K562 (cell line): ENCODE measurements at regions not wholly inside any gene's neighbourhood (a gene's known extent, or its start where the extent isn't known, plus 50 kb on each side); places are given as distances from the start of the nearest gene placed in this dataset.

Source experiments
- ATAC-seq: fragments of 200-7000 bp; cut with Tn5 transposase; 3 replicates; pipeline ENCODE4 v1.9.1; 2020; ENCODE audit warnings: moderate library complexity
- BruUV-seq: library from RNA; stranded (reverse); fragments of 400-500 nt; replicated peaks from 2 replicates; lab custom pipeline; 2021; lab: Mats Ljungman, UMichigan
- CTCF ChIA-PET: fragments of 300-600 bp; formaldehyde crosslinking; extraction: SDS; loops from one replicate; lab custom pipeline; 2021; ENCODE audit warnings: low intra/inter-chr PET ratio; lab: Yijun Ruan, JAX
- POLR2A ChIA-PET: fragments of 300-600, 350-650 bp; sonication (Branson Sonifier 250); formaldehyde crosslinking; extraction: SDS; loops from one replicate; lab custom pipeline; 2021; ENCODE audit warnings: antibody characterized with exemption, inconsistent platforms; lab: Yijun Ruan, JAX
- DNase-seq, 4 experiments: peaks; one replicate each; pipeline versions ENCODE4 v3.0.0 to v3.0.0-alpha.2; 2011 to 2018; ENCODE audit warnings: low spot score in 3 of 4, mixed read lengths in 3 of 4; ENCODE audit errors: extremely low read depth in 1 of 4
- FAIRE-seq: peaks from 2 replicates; lab custom pipeline; 2011; peaks lifted over from hg19 to GRCh38; lab: Jason Lieb, UNC
- H2AFZ ChIP-seq: 2 replicates; pipeline ENCODE4 v1.6.0; 2011; ENCODE audit warnings: low read depth, low read length, control low read depth, inconsistent platforms
- H3K27ac ChIP-seq: fragments of 200-600 bp; 3 replicates; pipeline ENCODE4 v1.8.0; 2011; ENCODE audit warnings: low read depth, mild to moderate bottlenecking, control low read depth, inconsistent platforms, low read length, moderate library complexity, mixed read lengths; ENCODE audit errors: extremely low read depth
- H3K27me3 ChIP-seq, 2 experiments: fragments of 300-600 bp in 1 of 2; 2 replicates in 1 of 2; 3 replicates in 1 of 2; pipeline versions ENCODE4 v1.6.0 to v1.8.0; 2011; ENCODE audit warnings: inconsistent platforms in 2 of 2, low read length in 2 of 2, mild to moderate bottlenecking in 1 of 2, mixed read lengths in 1 of 2, moderate library complexity in 1 of 2; ENCODE audit not compliant: control insufficient read depth in 2 of 2, insufficient read depth in 2 of 2
- H3K36me3 ChIP-seq: fragments of 300-600 bp; 3 replicates; pipeline ENCODE4 v1.8.0; 2011; ENCODE audit warnings: mild to moderate bottlenecking, low read length, inconsistent platforms; ENCODE audit not compliant: control insufficient read depth, insufficient read depth
- H3K4me1 ChIP-seq, 2 experiments: fragments of 200-600 bp in 1 of 2; replicated peaks in 1 of 2; 2 replicates in 1 of 2; 3 replicates in 1 of 2; pipeline versions ENCODE4 v1.5.1 to v1.8.0; 2011; ENCODE audit warnings: inconsistent platforms in 2 of 2, low read length in 2 of 2, mild to moderate bottlenecking in 1 of 2, mixed read lengths in 1 of 2, moderate library complexity in 1 of 2; ENCODE audit not compliant: control insufficient read depth in 2 of 2, insufficient read depth in 2 of 2
- H3K4me2 ChIP-seq: 2 replicates; pipeline ENCODE4 v1.6.1; 2011; ENCODE audit warnings: low read length, control low read depth, inconsistent platforms, mixed read lengths; ENCODE audit not compliant: insufficient read depth
- H3K4me3 ChIP-seq: fragments of 200-600 bp; sonication (generic), shearing (Covaris generic); 2 replicates; pipeline ENCODE4 v1.5.1; 2016; ENCODE audit warnings: control low read depth, inconsistent platforms
- H3K79me2 ChIP-seq: fragments of 200-600 bp; 3 replicates; pipeline ENCODE4 v1.8.0; 2011; ENCODE audit warnings: low read length, inconsistent platforms; ENCODE audit not compliant: control insufficient read depth, insufficient read depth
- H3K9ac ChIP-seq, 2 experiments: 2 replicates each; pipeline versions ENCODE4 v1.6.0 to v1.6.1; 2011; ENCODE audit warnings: low read depth in 2 of 2, low read length in 2 of 2, control low read depth in 1 of 2, inconsistent platforms in 1 of 2, mild to moderate bottlenecking in 1 of 2, mixed read lengths in 1 of 2; ENCODE audit not compliant: insufficient read depth in 1 of 2
- H3K9me1 ChIP-seq: one replicate; pipeline ENCODE4 v1.6.0; 2011; ENCODE audit warnings: inconsistent platforms, mild to moderate bottlenecking, low read length, moderate library complexity; ENCODE audit not compliant: control insufficient read depth, insufficient read depth
- H3K9me3 ChIP-seq: replicated peaks from 2 replicates; pipeline ENCODE4 v1.5.1; 2011; ENCODE audit warnings: low read depth, low read length, inconsistent platforms; ENCODE audit not compliant: control insufficient read depth, insufficient read depth
- H4K20me1 ChIP-seq: replicated peaks from 2 replicates; pipeline ENCODE4 v1.6.1; 2011; ENCODE audit warnings: low read length, inconsistent platforms, mixed read lengths; ENCODE audit not compliant: control insufficient read depth, insufficient read depth
- BACH1 ChIP-seq: fragments of 200-800 bp; sonication (Bioruptor generic); IDR thresholded peaks from 2 replicates; pipeline ENCODE4 v1.6.1; 2016; ENCODE audit warnings: missing genetic modification characterization, missing compliant biosample characterization
- BCLAF1 ChIP-seq, 2 experiments: fragments of 450-650 bp in 1 of 2; IDR thresholded peaks; 2 replicates each; pipeline ENCODE4 v1.6.1; 2011 to 2017; ENCODE audit warnings: low read depth in 2 of 2, antibody characterized with exemption in 1 of 2, borderline replicate concordance in 1 of 2, low read length in 1 of 2, mild to moderate bottlenecking in 1 of 2, mixed read lengths in 1 of 2; ENCODE audit not compliant: control insufficient read depth in 1 of 2
- CREB3L1 ChIP-seq: fragments of 450-650 bp; IDR thresholded peaks from 2 replicates; pipeline ENCODE4 v1.6.1; 2014; ENCODE audit warnings: low read depth, mild to moderate bottlenecking, moderate library complexity, borderline replicate concordance
- ETS1 ChIP-seq: conservative IDR thresholded peaks from 2 replicates; pipeline ENCODE4 v1.6.1; 2011; ENCODE audit warnings: low read depth, mild to moderate bottlenecking, low read length; ENCODE audit not compliant: control insufficient read depth
- HDAC8 ChIP-seq: fragments of 450-650 bp; IDR thresholded peaks from 2 replicates; pipeline ENCODE4 v1.6.1; 2016; ENCODE audit warnings: mild to moderate bottlenecking, missing genetic modification characterization, moderate library complexity, missing compliant biosample characterization
- LEF1 ChIP-seq: fragments of 450-650 bp; IDR thresholded peaks from 2 replicates; pipeline ENCODE4 v1.6.1; 2016; ENCODE audit warnings: mild to moderate bottlenecking
- MECOM ChIP-seq: fragments of 250-450 bp; sonication (Bioruptor Pico); IDR thresholded peaks from 2 replicates; pipeline ENCODE4 v1.8.0; 2022; ENCODE audit warnings: inconsistent platforms
- MTA2 ChIP-seq: fragments of 450-650 bp; IDR thresholded peaks from 2 replicates; pipeline ENCODE4 v1.6.1; 2016; ENCODE audit warnings: low read depth
- SNAPC5 ChIP-seq: fragments of 250-450 bp; sonication (Bioruptor Pico); IDR thresholded peaks from 2 replicates; pipeline ENCODE4 v1.8.0; 2021; ENCODE audit warnings: moderate library complexity, mild to moderate bottlenecking, inconsistent platforms
- SRSF7 ChIP-seq: fragments of 200-400 bp; formaldehyde crosslinking; optimal IDR thresholded peaks from 2 replicates; pipeline ENCODE3; 2017; ENCODE audit warnings: mild to moderate bottlenecking, low read depth, low read length
- XRCC4 ChIP-seq: IDR thresholded peaks from one replicate; pipeline ENCODE4 v1.6.1; 2011; ENCODE audit not compliant: insufficient read depth, insufficient read length; ENCODE audit errors: extremely low read depth
- ZBTB8A ChIP-seq: fragments of 450-650 bp; IDR thresholded peaks from 2 replicates; pipeline ENCODE4 v1.6.1; 2018; ENCODE audit warnings: mild to moderate bottlenecking, moderate library complexity; ENCODE audit not compliant: partially characterized antibody
- ZKSCAN3 ChIP-seq: fragments of 250-450 bp; sonication (Bioruptor Pico); IDR thresholded peaks from 2 replicates; pipeline ENCODE4 v1.4.0; 2020
- ZNF436 ChIP-seq: fragments of 250-450, 450-650 bp; sonication (Bioruptor Pico); formaldehyde crosslinking; IDR thresholded peaks from 2 replicates; pipeline ENCODE4 v1.7.0; 2020; ENCODE audit warnings: mild to moderate bottlenecking
- WGBS: fragments of 100-300 bp; shearing (Covaris generic); methylation state at CpG from one replicate; pipeline ENCODE4 v1.1.6; 2016; ENCODE audit warnings: low coverage, mixed read lengths; ENCODE audit not compliant: insufficient coverage; ENCODE audit errors: missing lambda C conversion rate; 5-methylcytosine and 5-hydroxymethylcytosine counted together
- in situ Hi-C: fragments of 300-500 bp; cut with MboI; formaldehyde crosslinking; loops from 4 replicates; pipeline ENCODE4 v1.15.0; 2018; ENCODE audit warnings: inconsistent platforms, mixed read lengths
- intact Hi-C: fragments of 100-400 bp; cut with micrococcal nuclease; formaldehyde crosslinking; loops from 2 replicates; pipeline ENCODE4 v1.14.2; 2022
- TF ChIP-seq, protein P1 (sequence below): fragments of 450-650 bp; IDR thresholded peaks from 2 replicates; pipeline ENCODE4 v1.6.1; 2016; ENCODE audit warnings: antibody characterized with exemption

DNA sequence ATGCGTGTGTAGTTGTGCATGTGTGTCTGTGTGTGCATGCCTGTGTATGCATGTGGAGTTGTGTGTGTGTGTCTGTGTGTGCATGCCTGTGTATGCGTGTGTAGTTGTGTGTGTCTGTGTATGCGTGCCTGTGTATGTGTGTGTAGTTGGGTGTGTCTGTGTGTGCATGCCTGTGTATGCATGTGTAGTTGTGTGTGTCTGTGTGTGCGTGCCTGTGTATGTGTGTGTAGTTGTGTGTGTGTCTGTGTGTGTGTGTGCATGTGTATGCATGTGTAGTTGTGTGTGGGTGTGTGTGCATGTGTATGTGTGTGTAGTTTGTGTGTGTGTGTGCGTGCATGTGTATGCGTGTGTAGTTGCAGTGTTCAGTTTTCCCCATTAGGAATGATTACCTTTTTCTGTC lies 162.0 kb downstream of the URB2 start:
- H2AFZ ChIP-seq, result no peak overlapping the region
- H3K9ac ChIP-seq, result no peak overlapping the region
- FAIRE-seq (no peak), DNase-seq (no peak), ATAC-seq (no peak)
- H3K79me2 ChIP-seq, result no peaks in the 10 kb centered on the region
- WGBS, result 3% methylated on average over 6 of the region's 6 CpGs
- H3K9me1 ChIP-seq, result no peaks in the 10 kb centered on the region
- H3K9me3 ChIP-seq, result peaks cover 5% of the 10 kb centered on the region
- H3K4me1 ChIP-seq, result no peaks in the 10 kb centered on the region
- BruUV-seq, result no TSS peak
- H3K36me3 ChIP-seq, result no peaks in the 10 kb centered on the region
- H3K4me3 ChIP-seq, result no peak overlapping the region
- H3K4me2 ChIP-seq, result no peak overlapping the region
- H4K20me1 ChIP-seq, result no peaks in the 10 kb centered on the region
- ChIA-PET POLR2A (no interaction called here), CTCF (no interaction called here)
- peaks cover 7 to 17% of the 10 kb centered on the region in 2 experiments; a peak in 3 of 5 replicates for H3K27me3 ChIP-seq
- in situ Hi-C loops (no loop called here), intact Hi-C loops (no loop called here)
- no peak overlapping the region for H3K27ac ChIP-seq
- TF ChIP-seq CREB3L1 (no peak), HDAC8 (tag) (no peak), ZKSCAN3 (CRISPR knock-in tag) (no peak), ETS1 (no peak), SRSF7 (no peak), LEF1 (no peak), SNAPC5 (no peak), MTA2 (no peak), ZNF436 (CRISPR knock-in tag) (no peak), XRCC4 (no peak), BACH1 (tag) (no peak), BCLAF1 (IDR thresholded peaks at IDR 0.05; ENCODE audit: borderline replicate concordance in 1 of 2, control insufficient read depth in 1 of 2, low read depth in 2 of 2, low read length in 1 of 2) (no peak), ZBTB8A (no peak), MECOM (CRISPR knock-in tag) (no peak)
- TF ChIP-seq, protein P1, sequence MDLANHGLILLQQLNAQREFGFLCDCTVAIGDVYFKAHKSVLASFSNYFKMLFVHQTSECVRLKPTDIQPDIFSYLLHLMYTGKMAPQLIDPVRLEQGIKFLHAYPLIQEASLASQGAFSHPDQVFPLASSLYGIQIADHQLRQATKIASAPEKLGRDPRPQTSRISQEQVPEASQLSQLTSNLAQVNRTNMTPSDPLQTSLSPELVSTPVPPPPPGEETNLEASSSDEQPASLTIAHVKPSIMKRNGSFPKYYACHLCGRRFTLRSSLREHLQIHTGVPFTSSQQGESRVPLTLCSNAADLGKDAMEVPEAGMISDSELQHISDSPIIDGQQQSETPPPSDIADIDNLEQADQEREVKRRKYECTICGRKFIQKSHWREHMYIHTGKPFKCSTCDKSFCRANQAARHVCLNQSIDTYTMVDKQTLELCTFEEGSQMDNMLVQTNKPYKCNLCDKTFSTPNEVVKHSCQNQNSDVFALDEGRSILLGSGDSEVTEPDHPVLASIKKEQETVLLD, result no peak
